ENCODE measurements at regions not wholly inside any gene's neighbourhood (a gene's known extent, or its start where the extent isn't known, plus 50 kb on each side); places are given as distances from the start of the nearest gene placed in this dataset.

GRCh38 chr22:48395201-48395600 lies 1432.5 kb downstream of the BRD1 start:
- no peak for ATAC-seq
- no peak for TF ChIP-seq BACH2 (CRISPR knock-in tag; IDR thresholded peaks at IDR 0.05; ENCODE audit: borderline replicate concordance)
- no peak for TF ChIP-seq POU6F1 (CRISPR knock-in tag; IDR thresholded peaks at IDR 0.05; ENCODE audit: borderline replicate concordance, low read depth)
- TF ChIP-seq CSDC2 (CRISPR knock-in tag; IDR thresholded peaks at IDR 0.05) = no peak
- TF ChIP-seq, protein P1, sequence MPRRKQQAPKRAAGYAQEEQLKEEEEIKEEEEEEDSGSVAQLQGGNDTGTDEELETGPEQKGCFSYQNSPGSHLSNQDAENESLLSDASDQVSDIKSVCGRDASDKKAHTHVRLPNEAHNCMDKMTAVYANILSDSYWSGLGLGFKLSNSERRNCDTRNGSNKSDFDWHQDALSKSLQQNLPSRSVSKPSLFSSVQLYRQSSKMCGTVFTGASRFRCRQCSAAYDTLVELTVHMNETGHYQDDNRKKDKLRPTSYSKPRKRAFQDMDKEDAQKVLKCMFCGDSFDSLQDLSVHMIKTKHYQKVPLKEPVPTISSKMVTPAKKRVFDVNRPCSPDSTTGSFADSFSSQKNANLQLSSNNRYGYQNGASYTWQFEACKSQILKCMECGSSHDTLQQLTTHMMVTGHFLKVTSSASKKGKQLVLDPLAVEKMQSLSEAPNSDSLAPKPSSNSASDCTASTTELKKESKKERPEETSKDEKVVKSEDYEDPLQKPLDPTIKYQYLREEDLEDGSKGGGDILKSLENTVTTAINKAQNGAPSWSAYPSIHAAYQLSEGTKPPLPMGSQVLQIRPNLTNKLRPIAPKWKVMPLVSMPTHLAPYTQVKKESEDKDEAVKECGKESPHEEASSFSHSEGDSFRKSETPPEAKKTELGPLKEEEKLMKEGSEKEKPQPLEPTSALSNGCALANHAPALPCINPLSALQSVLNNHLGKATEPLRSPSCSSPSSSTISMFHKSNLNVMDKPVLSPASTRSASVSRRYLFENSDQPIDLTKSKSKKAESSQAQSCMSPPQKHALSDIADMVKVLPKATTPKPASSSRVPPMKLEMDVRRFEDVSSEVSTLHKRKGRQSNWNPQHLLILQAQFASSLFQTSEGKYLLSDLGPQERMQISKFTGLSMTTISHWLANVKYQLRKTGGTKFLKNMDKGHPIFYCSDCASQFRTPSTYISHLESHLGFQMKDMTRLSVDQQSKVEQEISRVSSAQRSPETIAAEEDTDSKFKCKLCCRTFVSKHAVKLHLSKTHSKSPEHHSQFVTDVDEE (CRISPR knock-in tag; IDR thresholded peaks at IDR 0.05) = no peak
- TF ChIP-seq ZNF70 (CRISPR knock-in tag; IDR thresholded peaks at IDR 0.05) = no peak
- TF ChIP-seq RARB (CRISPR knock-in tag; IDR thresholded peaks at IDR 0.05) = no peak
- no peak for TF ChIP-seq SNAI2 (CRISPR knock-in tag; IDR thresholded peaks at IDR 0.05)
- no peak for TF ChIP-seq TOX (CRISPR knock-in tag; IDR thresholded peaks at IDR 0.05; ENCODE audit: borderline replicate concordance)
- no peak for TF ChIP-seq ESRRG (CRISPR knock-in tag; IDR thresholded peaks at IDR 0.05)
- TF ChIP-seq ZFP30 (CRISPR knock-in tag; IDR thresholded peaks at IDR 0.05) = no peak
- TF ChIP-seq, protein P2, sequence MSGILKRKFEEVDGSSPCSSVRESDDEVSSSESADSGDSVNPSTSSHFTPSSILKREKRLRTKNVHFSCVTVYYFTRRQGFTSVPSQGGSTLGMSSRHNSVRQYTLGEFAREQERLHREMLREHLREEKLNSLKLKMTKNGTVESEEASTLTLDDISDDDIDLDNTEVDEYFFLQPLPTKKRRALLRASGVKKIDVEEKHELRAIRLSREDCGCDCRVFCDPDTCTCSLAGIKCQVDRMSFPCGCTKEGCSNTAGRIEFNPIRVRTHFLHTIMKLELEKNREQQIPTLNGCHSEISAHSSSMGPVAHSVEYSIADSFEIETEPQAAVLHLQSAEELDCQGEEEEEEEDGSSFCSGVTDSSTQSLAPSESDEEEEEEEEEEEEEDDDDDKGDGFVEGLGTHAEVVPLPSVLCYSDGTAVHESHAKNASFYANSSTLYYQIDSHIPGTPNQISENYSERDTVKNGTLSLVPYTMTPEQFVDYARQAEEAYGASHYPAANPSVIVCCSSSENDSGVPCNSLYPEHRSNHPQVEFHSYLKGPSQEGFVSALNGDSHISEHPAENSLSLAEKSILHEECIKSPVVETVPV (CRISPR knock-in tag; IDR thresholded peaks at IDR 0.05) = no peak
- TF ChIP-seq ZFP3 (CRISPR knock-in tag; IDR thresholded peaks at IDR 0.05) = no peak

GRCh38 chr22:48394787-48395186 lies 1432.9 kb downstream of the BRD1 start:
- TF ChIP-seq ZFP3 (CRISPR knock-in tag; IDR thresholded peaks at IDR 0.05) (no peak), ZFP30 (CRISPR knock-in tag; IDR thresholded peaks at IDR 0.05) (no peak)
- ATAC-seq = no peak

- no peak for ATAC-seq
- no peak for TF ChIP-seq ZC3H10 (CRISPR knock-in tag; IDR thresholded peaks at IDR 0.05)
Observed at GRCh38 chr22:48393885-48394284, 1433.8 kb downstream of the BRD1 start.

- no peak for TF ChIP-seq ESRRG (CRISPR knock-in tag; IDR thresholded peaks at IDR 0.05)
- no peak for TF ChIP-seq TOX (CRISPR knock-in tag; IDR thresholded peaks at IDR 0.05; ENCODE audit: borderline replicate concordance)
- TF ChIP-seq GLIS3 (CRISPR knock-in tag; IDR thresholded peaks at IDR 0.05) = no peak
- no peak for TF ChIP-seq ZNF565 (CRISPR knock-in tag; conservative IDR thresholded peaks at IDR 0.05; ENCODE audit: low read depth)
- no peak for TF ChIP-seq ZFP30 (CRISPR knock-in tag; IDR thresholded peaks at IDR 0.05)
- TF ChIP-seq ZNF70 (CRISPR knock-in tag; IDR thresholded peaks at IDR 0.05) = no peak
- no peak for TF ChIP-seq PPARA (CRISPR knock-in tag; IDR thresholded peaks at IDR 0.05; ENCODE audit: borderline replicate concordance)
- TF ChIP-seq ZNF8 (CRISPR knock-in tag; IDR thresholded peaks at IDR 0.05) = no peak
- TF ChIP-seq RARB (CRISPR knock-in tag; IDR thresholded peaks at IDR 0.05) = no peak
- TF ChIP-seq POU6F1 (CRISPR knock-in tag; IDR thresholded peaks at IDR 0.05; ENCODE audit: borderline replicate concordance, low read depth) = no peak
- TF ChIP-seq CREB5 (CRISPR knock-in tag; IDR thresholded peaks at IDR 0.05; ENCODE audit: low read depth) = no peak
- TF ChIP-seq, protein P1 (CRISPR knock-in tag; IDR thresholded peaks at IDR 0.05) = no peak
- no peak for TF ChIP-seq ZFP3 (CRISPR knock-in tag; IDR thresholded peaks at IDR 0.05)
- ATAC-seq = no peak
Observed at GRCh38 chr22:48393041-48393370, 1434.7 kb downstream of the BRD1 start.

All from SK-N-SH treated with all-trans-retinoic acid at 6 μM for 48 hours (cell line).